ENCODE measurements at regions not wholly inside any gene's neighbourhood (a gene's known extent, or its start where the extent isn't known, plus 50 kb on each side); places are given as distances from the start of the nearest gene placed in this dataset.

GRCh38 chr7:101746314-101746713, 71.1 kb upstream of the CUX1 start:
- TF ChIP-seq TCF7 (CRISPR knock-in tag; IDR thresholded peaks at IDR 0.05; ENCODE audit: low read depth) (no peak), GTF2I (CRISPR knock-in tag; conservative IDR thresholded peaks at IDR 0.05) (no peak), CTCF (IDR thresholded peaks at IDR 0.05) (no peak), ATF3 (CRISPR knock-in tag; conservative IDR thresholded peaks at IDR 0.05) (no peak)
